ENCODE measurements at regions not wholly inside any gene's neighbourhood (a gene's known extent, or its start where the extent isn't known, plus 50 kb on each side); places are given as distances from the start of the nearest gene placed in this dataset.

DNA sequence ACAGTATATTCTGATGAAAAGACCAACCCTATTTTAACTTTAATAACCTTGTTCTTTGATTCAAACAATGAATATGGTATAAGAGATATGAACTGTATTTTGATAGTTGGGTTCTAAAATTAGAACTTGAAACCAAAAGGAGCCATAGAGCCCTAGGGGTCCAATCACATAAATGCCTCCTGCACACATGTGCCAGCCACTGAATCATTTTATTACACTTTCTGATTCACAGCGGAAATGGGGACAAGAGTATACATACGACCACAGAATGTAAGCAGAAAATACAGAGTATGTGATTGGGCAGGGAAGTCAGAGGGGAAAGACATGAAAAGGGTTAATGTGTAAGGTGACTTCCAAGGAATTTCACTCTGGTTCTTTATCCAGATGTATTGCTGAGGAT lies 1000.2 kb downstream of the NR2F1-AS1 start:
- TF ChIP-seq CTCF (conservative IDR thresholded peaks at IDR 0.05; ENCODE audit: low read length) (no peak), EZH2phosphoT487 (IDR thresholded peaks at IDR 0.05; ENCODE audit: borderline replicate concordance) (no peak)

Data from Loucy (cell line).